GM23338 (cell line): ENCODE measurements at regions not wholly inside any gene's neighbourhood (a gene's known extent, or its start where the extent isn't known, plus 50 kb on each side); places are given as distances from the start of the nearest gene placed in this dataset.

ENCODE experiments used
- ATAC-seq: fragments of 200-7000 bp; cut with Tn5 transposase; 3 replicates; pipeline ENCODE4 v1.9.1; 2020
- DNase-seq: peaks from one replicate; pipeline ENCODE4 v3.0.0-alpha.2; 2015; ENCODE audit warnings: low spot score
- H2AFZ ChIP-seq: fragments of 200-600 bp; sonication (generic); 2 replicates; pipeline ENCODE4 v1.8.0; 2016; ENCODE audit warnings: antibody characterized with exemption, mild to moderate bottlenecking, moderate library complexity
- H3F3A ChIP-seq: fragments of 200-600 bp; sonication (generic); replicated peaks from 2 replicates; pipeline ENCODE4 v1.8.0; 2017; ENCODE audit warnings: antibody characterized with exemption, mixed run types, low read depth
- H3K27ac ChIP-seq: fragments of 200-600 bp; sonication (generic); 2 replicates; pipeline ENCODE4 v1.6.1; 2016; ENCODE audit warnings: low read depth
- H3K27me3 ChIP-seq: fragments of 200-600 bp; sonication (generic); 2 replicates; pipeline ENCODE4 v1.8.0; 2016; ENCODE audit warnings: mild to moderate bottlenecking, mixed run types, moderate library complexity; ENCODE audit not compliant: insufficient read depth
- H3K36me3 ChIP-seq: fragments of 200-600 bp; sonication (generic); 2 replicates; pipeline ENCODE4 v1.8.0; 2016; ENCODE audit warnings: mild to moderate bottlenecking; ENCODE audit not compliant: insufficient read depth
- H3K4me1 ChIP-seq: fragments of 200-600 bp; sonication (generic); 2 replicates; pipeline ENCODE4 v1.8.0; 2016; ENCODE audit warnings: mild to moderate bottlenecking, moderate library complexity; ENCODE audit not compliant: insufficient read depth
- H3K4me2 ChIP-seq: fragments of 200-600 bp; sonication (generic); 2 replicates; pipeline ENCODE4 v1.7.1; 2017; ENCODE audit warnings: mixed run types
- H3K4me3 ChIP-seq: fragments of 200-600 bp; sonication (generic); 2 replicates; pipeline ENCODE4 v1.6.1; 2016; ENCODE audit warnings: mixed run types
- H3K79me2 ChIP-seq: fragments of 200-600 bp; sonication (generic); replicated peaks from 2 replicates; pipeline ENCODE4 v1.8.0; 2017; ENCODE audit warnings: mild to moderate bottlenecking; ENCODE audit not compliant: insufficient read depth
- H3K9me2 ChIP-seq: fragments of 200-600 bp; sonication (generic); 2 replicates; pipeline ENCODE4 v1.8.0; 2017; ENCODE audit not compliant: insufficient read depth
- H4K20me1 ChIP-seq: fragments of 200-600 bp; sonication (generic); replicated peaks from 2 replicates; pipeline ENCODE4 v1.8.0; 2017; ENCODE audit warnings: mild to moderate bottlenecking; ENCODE audit not compliant: insufficient read depth
- H3K27ac Mint-ChIP-seq: 2 replicates; pipeline ENCODE4 v1.8.0; 2020; ENCODE audit warnings: inconsistent platforms, mild to moderate bottlenecking, moderate library complexity, mixed read lengths
- H3K27me3 Mint-ChIP-seq: 3 replicates; pipeline ENCODE4 v1.8.0; 2022; ENCODE audit warnings: low read depth, mild to moderate bottlenecking, moderate library complexity, mixed read lengths, inconsistent platforms; ENCODE audit not compliant: insufficient read depth, poor library complexity
- H3K36me3 Mint-ChIP-seq: 3 replicates; pipeline ENCODE4 v1.8.0; 2021; ENCODE audit warnings: low read depth, mild to moderate bottlenecking, inconsistent platforms, moderate library complexity, mixed read lengths
- H3K4me1 Mint-ChIP-seq: 3 replicates; pipeline ENCODE4 v1.8.0; 2020; ENCODE audit warnings: mild to moderate bottlenecking, inconsistent platforms, mixed read lengths
- H3K4me3 Mint-ChIP-seq: 3 replicates; pipeline ENCODE4 v1.8.0; 2021; ENCODE audit warnings: moderate library complexity, mild to moderate bottlenecking, inconsistent platforms, mixed read lengths
- H3K9me3 Mint-ChIP-seq: 3 replicates; pipeline ENCODE4 v1.8.0; 2020; ENCODE audit warnings: moderate library complexity, mild to moderate bottlenecking, inconsistent platforms, mixed read lengths
- CREB1 ChIP-seq: fragments of 250-450 bp; sonication (Bioruptor Pico); IDR thresholded peaks from 2 replicates; pipeline ENCODE4 v1.5.0; 2020; ENCODE audit warnings: low read depth, mild to moderate bottlenecking, moderate library complexity
- CTCF ChIP-seq, 2 experiments: fragments of 200-600 bp in 1 of 2; sonication (generic) in 1 of 2; conservative IDR thresholded peaks; 2 replicates each; pipeline versions ENCODE4 v1.5.1 to v1.6.1; 2016 to 2017; ENCODE audit warnings: antibody characterized with exemption in 2 of 2, low read depth in 2 of 2, mild to moderate bottlenecking in 2 of 2, moderate library complexity in 1 of 2
- ETS1 ChIP-seq: IDR thresholded peaks from 2 replicates; pipeline ENCODE4 v1.6.1; 2016; ENCODE audit warnings: antibody characterized with exemption
- EZH2 ChIP-seq: fragments of 200-600 bp; sonication (generic); IDR thresholded peaks from one replicate; pipeline ENCODE4 v1.8.0; 2017; ENCODE audit warnings: antibody characterized with exemption, mild to moderate bottlenecking, low read depth; ENCODE audit not compliant: unreplicated experiment
- EZH2phosphoT487 ChIP-seq: fragments of 200-600 bp; sonication (generic); IDR thresholded peaks from one replicate; pipeline ENCODE4 v1.8.1; 2018; ENCODE audit warnings: antibody characterized with exemption; ENCODE audit not compliant: unreplicated experiment
- JUNB ChIP-seq: IDR thresholded peaks from one replicate; pipeline ENCODE4 v1.6.1; 2016; ENCODE audit warnings: antibody characterized with exemption; ENCODE audit not compliant: unreplicated experiment
- POLR2AphosphoS5 ChIP-seq: IDR thresholded peaks from 2 replicates; pipeline ENCODE4 v1.6.1; 2016; ENCODE audit warnings: antibody characterized with exemption, low read depth
- REST ChIP-seq: IDR thresholded peaks from one replicate; pipeline ENCODE4 v1.6.1; 2018; ENCODE audit warnings: antibody characterized with exemption; ENCODE audit not compliant: unreplicated experiment
- ZNF114 ChIP-seq: fragments of 250-450 bp; sonication (Bioruptor Pico); IDR thresholded peaks from 2 replicates; pipeline ENCODE4 v1.5.0; 2020; ENCODE audit warnings: mild to moderate bottlenecking, moderate library complexity
- ZNF462 ChIP-seq: fragments of 250-450 bp; sonication (Bioruptor Pico); IDR thresholded peaks from 2 replicates; pipeline ENCODE4 v1.5.0; 2020; ENCODE audit warnings: mild to moderate bottlenecking, moderate library complexity

- no peaks in the 10 kb centered on the region for H3F3A ChIP-seq
- H3K4me3 Mint-ChIP-seq: no peak overlapping the region
- no peak overlapping the region for H3K4me3 ChIP-seq
These were observed 123.7 kb upstream of the TNC start for GRCh38 chr9:115241641-115242040.

More at GRCh38 chr9:115241641-115242040, 123.7 kb upstream of the TNC start:
- no peak for ATAC-seq
- no peak for DNase-seq
- Mint-ChIP-seq H3K36me3 (no peaks in the 10 kb centered on the region), H3K27ac (no peak overlapping the region), H3K9me3 (no peaks in the 10 kb centered on the region), H3K27me3 (peaks cover 5% of the 10 kb centered on the region), H3K4me1 (no peaks in the 10 kb centered on the region)
- no peak overlapping the region for H3K27ac ChIP-seq
- TF ChIP-seq CTCF (conservative IDR thresholded peaks at IDR 0.05; ENCODE audit: low read depth in 2 of 2) (no peak), POLR2AphosphoS5 (no peak), ZNF114 (no peak), ETS1 (no peak), REST (no peak), EZH2phosphoT487 (no peak), JUNB (no peak), CREB1 (CRISPR knock-in tag) (no peak), EZH2 (no peak), ZNF462 (CRISPR knock-in tag) (no peak)
- peaks cover 15% of the 10 kb centered on the region; the same call in 1 of the 2 replicates for H3K9me2 ChIP-seq
- H3K36me3 ChIP-seq: no peaks in the 10 kb centered on the region
- no peaks in the 10 kb centered on the region for H4K20me1 ChIP-seq
- H3K27me3 ChIP-seq: no peaks in the 10 kb centered on the region
- no peak overlapping the region for H3K4me2 ChIP-seq
- H3K79me2 ChIP-seq: no peaks in the 10 kb centered on the region
- H2AFZ ChIP-seq: no peak overlapping the region
- no peaks in the 10 kb centered on the region for H3K4me1 ChIP-seq
